Neural progenitor cell (in vitro differentiated cells): ENCODE measurements at regions not wholly inside any gene's neighbourhood (a gene's known extent, or its start where the extent isn't known, plus 50 kb on each side); places are given as distances from the start of the nearest gene placed in this dataset.

Experiments used
- DNase-seq: peaks from one replicate; pipeline ENCODE4 v3.0.0-alpha.2; 2016; ENCODE audit warnings: low spot score
- H2AFZ ChIP-seq: fragments of 200-600 bp; sonication (generic); replicated peaks from 2 replicates; pipeline ENCODE4 v1.6.1; 2016; ENCODE audit warnings: antibody characterized with exemption
- H3F3A ChIP-seq: fragments of 200-600 bp; sonication (generic); 2 replicates; pipeline ENCODE4 v1.6.1; 2016; ENCODE audit warnings: antibody characterized with exemption, low read depth
- H3K27ac ChIP-seq: fragments of 200-600 bp; sonication (generic); 2 replicates; pipeline ENCODE4 v1.5.1; 2016; ENCODE audit warnings: mild to moderate bottlenecking
- H3K27me3 ChIP-seq: fragments of 200-600 bp; sonication (generic); 2 replicates; pipeline ENCODE4 v1.6.1; 2016; ENCODE audit warnings: mild to moderate bottlenecking, moderate library complexity
- H3K36me3 ChIP-seq: fragments of 200-600 bp; sonication (generic); 2 replicates; pipeline ENCODE4 v1.5.1; 2016
- H3K4me1 ChIP-seq: fragments of 200-600 bp; sonication (generic); 2 replicates; pipeline ENCODE4 v1.6.1; 2016; ENCODE audit warnings: mixed run types
- H3K4me2 ChIP-seq: fragments of 200-600 bp; sonication (generic); 2 replicates; pipeline ENCODE4 v1.6.1; 2016
- H3K4me3 ChIP-seq: fragments of 200-600 bp; sonication (generic); 2 replicates; pipeline ENCODE4 v1.5.1; 2016
- H3K79me2 ChIP-seq: fragments of 200-600 bp; sonication (generic); 2 replicates; pipeline ENCODE4 v1.6.1; 2016; ENCODE audit warnings: low read depth
- H3K9ac ChIP-seq: fragments of 200-600 bp; sonication (generic); 2 replicates; pipeline ENCODE4 v1.6.1; 2016
- H3K9me3 ChIP-seq: fragments of 200-600 bp; sonication (generic); 2 replicates; pipeline ENCODE4 v1.5.1; 2016; ENCODE audit warnings: low read depth
- H4K20me1 ChIP-seq: fragments of 200-600 bp; sonication (generic); 2 replicates; pipeline ENCODE4 v1.6.1; 2016; ENCODE audit warnings: low read depth
- H3K27ac Mint-ChIP-seq: 3 replicates; pipeline ENCODE4 v1.8.0; 2021; ENCODE audit warnings: mixed read lengths
- H3K27me3 Mint-ChIP-seq: 2 replicates; pipeline ENCODE4 v1.8.0; 2022; ENCODE audit warnings: low read depth, mild to moderate bottlenecking, inconsistent platforms, moderate library complexity, mixed read lengths; ENCODE audit not compliant: insufficient read depth
- H3K36me3 Mint-ChIP-seq: 3 replicates; pipeline ENCODE4 v1.8.0; 2021; ENCODE audit warnings: mixed read lengths
- H3K4me1 Mint-ChIP-seq: 3 replicates; pipeline ENCODE4 v1.8.0; 2021; ENCODE audit warnings: mixed read lengths
- H3K4me3 Mint-ChIP-seq: 3 replicates; pipeline ENCODE4 v1.8.0; 2021; ENCODE audit warnings: mild to moderate bottlenecking, moderate library complexity, mixed read lengths
- H3K9me3 Mint-ChIP-seq: 3 replicates; pipeline ENCODE4 v1.8.0; 2020; ENCODE audit warnings: mixed read lengths
- CTCF ChIP-seq: fragments of 200-600 bp; sonication (generic); IDR thresholded peaks from 2 replicates; pipeline ENCODE4 v1.5.1; 2017; ENCODE audit warnings: antibody characterized with exemption, mild to moderate bottlenecking
- EZH2 ChIP-seq: fragments of 200-600 bp; sonication (generic); IDR thresholded peaks from 2 replicates; pipeline ENCODE4 v1.6.1; 2017; ENCODE audit warnings: antibody characterized with exemption, mild to moderate bottlenecking, moderate library complexity
- EZH2phosphoT487 ChIP-seq: fragments of 200-600 bp; sonication (generic); IDR thresholded peaks from 2 replicates; pipeline ENCODE4 v1.6.1; 2017; ENCODE audit warnings: antibody characterized with exemption

DNA sequence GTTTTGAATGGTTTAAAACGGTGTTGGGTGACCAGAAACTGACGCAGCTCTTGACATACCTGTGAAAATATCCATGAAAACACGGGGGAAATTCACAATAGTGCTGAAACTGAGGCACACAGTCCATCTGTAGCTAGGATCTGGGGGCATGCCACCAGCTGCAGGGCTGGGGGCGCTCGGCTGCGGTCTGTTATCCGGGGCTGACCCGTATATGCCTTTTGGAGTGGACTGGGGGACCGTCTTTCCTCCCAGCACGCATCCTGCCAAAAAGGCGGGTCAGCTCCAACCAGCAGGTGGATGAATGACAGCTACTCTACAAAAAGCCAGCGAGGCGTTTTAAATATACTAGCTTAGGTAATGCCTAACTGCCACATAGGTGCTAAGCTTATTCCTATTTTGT, 729.8 kb downstream of the QKI start:
- Histone ChIP-seq H3K4me1 (peaks cover 6% of the 10 kb centered on the region), H2AFZ (no peak overlapping the region), H3K27me3 (no peaks in the 10 kb centered on the region), H3K36me3 (no peaks in the 10 kb centered on the region), H3K27ac (no peak overlapping the region), H3F3A (peaks cover 4% of the 10 kb centered on the region), H3K9ac (no peak overlapping the region), H3K9me3 (peaks cover 6% of the 10 kb centered on the region), H3K4me2 (no peak overlapping the region), H3K4me3 (no peak overlapping the region), H4K20me1 (no peaks in the 10 kb centered on the region), H3K79me2 (no peaks in the 10 kb centered on the region)
- Mint-ChIP-seq H3K4me1 (peaks cover 11% of the 10 kb centered on the region), H3K36me3 (no peaks in the 10 kb centered on the region), H3K27ac (no peak overlapping the region), H3K4me3 (no peak overlapping the region), H3K9me3 (peaks cover 24% of the 10 kb centered on the region), H3K27me3 (peaks cover 3% of the 10 kb centered on the region)
- no peak for TF ChIP-seq EZH2phosphoT487
- TF ChIP-seq EZH2, result no peak
- no peak for TF ChIP-seq CTCF
- no peak for DNase-seq

- no peak overlapping the region for H3K4me3 Mint-ChIP-seq
These were observed 727.8 kb downstream of the QKI start for GRCh38 chr6:164142322-164142721.

DNA sequence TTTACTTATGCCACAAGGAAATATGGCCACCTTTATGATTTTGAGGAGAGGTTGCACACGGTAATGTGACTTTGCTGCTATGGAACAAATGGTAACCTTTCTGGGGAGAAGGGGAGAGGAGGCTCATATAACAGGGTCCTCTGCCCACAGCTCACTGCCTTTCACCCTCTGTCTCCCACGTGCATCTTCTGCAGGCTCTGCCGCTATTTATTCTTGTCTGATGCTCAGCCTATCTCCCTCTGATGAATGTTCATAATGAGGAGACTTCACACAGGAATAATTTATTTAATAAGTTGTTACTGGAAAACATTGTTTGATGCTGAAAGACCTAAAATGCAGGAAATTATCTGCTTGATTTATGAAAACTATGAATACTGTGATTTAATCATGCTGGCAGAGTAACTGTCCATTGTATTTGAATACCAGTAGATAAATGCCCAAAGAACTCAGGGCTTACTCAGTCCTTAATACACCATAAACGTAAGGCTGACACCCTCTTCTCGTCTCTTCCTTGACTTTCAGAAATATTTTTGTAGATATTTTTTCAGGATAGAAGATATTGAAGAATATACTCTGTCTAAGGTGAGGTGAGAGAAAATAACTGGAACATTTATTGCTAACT, 721.1 kb downstream of the QKI start:
- no peak for TF ChIP-seq EZH2
- TF ChIP-seq CTCF, result no peak
- no peak for TF ChIP-seq EZH2phosphoT487
- no peak overlapping the region for H3K4me3 Mint-ChIP-seq
- no peak overlapping the region for H2AFZ ChIP-seq
- H3K9me3 Mint-ChIP-seq, result peaks cover 16% of the 10 kb centered on the region
- DNase-seq, result no peak
- H3F3A ChIP-seq, result no peaks in the 10 kb centered on the region
- no peak overlapping the region for H3K4me3 ChIP-seq
- H3K4me1 Mint-ChIP-seq, result peaks cover 8% of the 10 kb centered on the region
- H3K79me2 ChIP-seq, result no peaks in the 10 kb centered on the region
- no peaks in the 10 kb centered on the region for H3K36me3 ChIP-seq
- no peaks in the 10 kb centered on the region for H4K20me1 ChIP-seq
- no peaks in the 10 kb centered on the region for H3K9me3 ChIP-seq
- no peak overlapping the region for H3K9ac ChIP-seq
- H3K27ac Mint-ChIP-seq, result no peak overlapping the region
- H3K27me3 Mint-ChIP-seq, result no peaks in the 10 kb centered on the region
- H3K36me3 Mint-ChIP-seq, result no peaks in the 10 kb centered on the region
- H3K4me2 ChIP-seq, result no peak overlapping the region
- no peak overlapping the region for H3K27ac ChIP-seq
- H3K27me3 ChIP-seq, result no peaks in the 10 kb centered on the region
- H3K4me1 ChIP-seq, result no peaks in the 10 kb centered on the region

More at GRCh38 chr6:164142322-164142721, 727.8 kb downstream of the QKI start:
- Mint-ChIP-seq H3K27me3 (no peaks in the 10 kb centered on the region), H3K27ac (no peak overlapping the region), H3K4me1 (peaks cover 6% of the 10 kb centered on the region), H3K9me3 (peaks cover 18% of the 10 kb centered on the region), H3K36me3 (no peaks in the 10 kb centered on the region)
- no peak overlapping the region for H3K4me2 ChIP-seq
- H3K36me3 ChIP-seq, result no peaks in the 10 kb centered on the region
- TF ChIP-seq EZH2phosphoT487 (no peak), CTCF (no peak), EZH2 (no peak)
- no peak overlapping the region for H3K9ac ChIP-seq
- H3K9me3 ChIP-seq, result no peaks in the 10 kb centered on the region
- no peaks in the 10 kb centered on the region for H3K79me2 ChIP-seq
- no peak overlapping the region for H2AFZ ChIP-seq
- H3K27me3 ChIP-seq, result no peaks in the 10 kb centered on the region
- H3K4me1 ChIP-seq, result peaks cover 4% of the 10 kb centered on the region
- H3K4me3 ChIP-seq, result no peak overlapping the region
- H3F3A ChIP-seq, result no peaks in the 10 kb centered on the region
- no peak for DNase-seq
- no peak overlapping the region for H3K27ac ChIP-seq
- H4K20me1 ChIP-seq, result no peaks in the 10 kb centered on the region
